OCI-LY3 (cell line): ENCODE measurements at regions not wholly inside any gene's neighbourhood (a gene's known extent, or its start where the extent isn't known, plus 50 kb on each side); places are given as distances from the start of the nearest gene placed in this dataset.

ENCODE experiments used
- H2AFZ ChIP-seq: fragments of 200-600, 300-600 bp; shearing (Covaris generic); 2 replicates; pipeline ENCODE4 v1.6.0; 2014; ENCODE audit warnings: antibody characterized with exemption, low read depth, low read length
- H3K27ac ChIP-seq: fragments of 200-600, 300-600 bp; sonication (generic); 2 replicates; pipeline ENCODE4 v1.5.1; 2014; ENCODE audit warnings: mild to moderate bottlenecking, low read length, moderate library complexity, mixed read lengths
- H3K27me3 ChIP-seq: fragments of 200-600, 300-600 bp; sonication (generic); 2 replicates; pipeline ENCODE4 v1.6.1; 2014; ENCODE audit warnings: low read depth, low read length, mixed read lengths
- H3K36me3 ChIP-seq: fragments of 200-600, 300-600 bp; sonication (generic); replicated peaks from 2 replicates; pipeline ENCODE3; 2014; ENCODE audit warnings: low read depth, low read length, mixed read lengths
- H3K4me1 ChIP-seq: fragments of 300-600, 200-600 bp; sonication (generic); 2 replicates; pipeline ENCODE4 v1.6.1; 2014; ENCODE audit warnings: low read length, mixed read lengths
- H3K4me2 ChIP-seq: fragments of 200-600, 300-600 bp; sonication (generic); 2 replicates; pipeline ENCODE4 v1.6.1; 2014; ENCODE audit warnings: low read length, mixed read lengths
- H3K4me3 ChIP-seq: fragments of 300-600, 200-600 bp; sonication (generic); 2 replicates; pipeline ENCODE4 v1.5.1; 2014; ENCODE audit warnings: antibody characterized with exemption, mild to moderate bottlenecking, low read length, moderate library complexity
- H3K79me2 ChIP-seq: fragments of 300-600, 200-600 bp; shearing (Covaris generic); 2 replicates; pipeline ENCODE4 v1.6.1; 2014; ENCODE audit warnings: mild to moderate bottlenecking, low read length, mixed read lengths
- H3K9ac ChIP-seq: fragments of 300-600, 200-600 bp; shearing (Covaris generic); 2 replicates; pipeline ENCODE4 v1.6.0; 2014; ENCODE audit warnings: mild to moderate bottlenecking, low read length, moderate library complexity
- H3K9me3 ChIP-seq: fragments of 200-600, 300-600 bp; shearing (Covaris generic); 2 replicates; pipeline ENCODE4 v1.6.1; 2014; ENCODE audit warnings: low read length, mixed read lengths; ENCODE audit not compliant: insufficient read depth
- H4K20me1 ChIP-seq: fragments of 200-600, 300-600 bp; sonication (generic); 2 replicates; pipeline ENCODE4 v1.6.1; 2016; ENCODE audit warnings: low read length, mixed read lengths; ENCODE audit not compliant: insufficient read depth
- EZH2phosphoT487 ChIP-seq: fragments of 200-600 bp; shearing (Covaris generic); IDR thresholded peaks from 2 replicates; pipeline ENCODE4 v1.6.1; 2018; ENCODE audit warnings: antibody characterized with exemption, mixed run types, low read depth
- TF ChIP-seq, protein P1 (sequence below): fragments of 200-600, 300-600 bp; sonication (generic); IDR thresholded peaks from 2 replicates; pipeline ENCODE4 v1.5.1; 2014; ENCODE audit warnings: antibody characterized with exemption, low read length, low read depth

DNA sequence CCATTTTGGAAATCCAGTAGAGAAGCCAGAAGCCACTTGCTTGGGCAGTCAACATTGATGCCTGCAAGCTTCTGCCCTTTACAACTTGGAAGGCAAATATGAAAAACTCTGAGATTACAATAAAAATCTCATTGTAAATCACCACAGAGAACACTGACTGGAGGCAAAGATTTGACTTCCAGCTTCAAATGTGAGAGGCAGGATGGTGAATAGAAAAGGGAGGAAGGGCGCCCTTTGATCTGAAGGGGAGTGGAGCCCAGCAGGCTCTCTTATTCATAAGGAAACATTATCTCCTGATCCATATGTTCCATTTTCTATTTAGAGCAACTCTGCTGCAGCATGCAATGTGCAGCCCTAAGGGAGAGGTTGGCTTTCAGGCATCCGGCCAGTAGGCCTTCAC lies 348.3 kb downstream of the AJAP1 start:
- Histone ChIP-seq H3K27ac (no peak overlapping the region), H3K4me1 (no peaks in the 10 kb centered on the region), H3K36me3 (no peaks in the 10 kb centered on the region), H3K27me3 (no peaks in the 10 kb centered on the region), H4K20me1 (no peaks in the 10 kb centered on the region), H3K4me3 (no peak overlapping the region), H3K4me2 (no peak overlapping the region), H3K9ac (no peak overlapping the region), H3K79me2 (no peaks in the 10 kb centered on the region), H2AFZ (no peak overlapping the region), H3K9me3 (no peaks in the 10 kb centered on the region)
- no peak for TF ChIP-seq EZH2phosphoT487
- TF ChIP-seq, protein P1, sequence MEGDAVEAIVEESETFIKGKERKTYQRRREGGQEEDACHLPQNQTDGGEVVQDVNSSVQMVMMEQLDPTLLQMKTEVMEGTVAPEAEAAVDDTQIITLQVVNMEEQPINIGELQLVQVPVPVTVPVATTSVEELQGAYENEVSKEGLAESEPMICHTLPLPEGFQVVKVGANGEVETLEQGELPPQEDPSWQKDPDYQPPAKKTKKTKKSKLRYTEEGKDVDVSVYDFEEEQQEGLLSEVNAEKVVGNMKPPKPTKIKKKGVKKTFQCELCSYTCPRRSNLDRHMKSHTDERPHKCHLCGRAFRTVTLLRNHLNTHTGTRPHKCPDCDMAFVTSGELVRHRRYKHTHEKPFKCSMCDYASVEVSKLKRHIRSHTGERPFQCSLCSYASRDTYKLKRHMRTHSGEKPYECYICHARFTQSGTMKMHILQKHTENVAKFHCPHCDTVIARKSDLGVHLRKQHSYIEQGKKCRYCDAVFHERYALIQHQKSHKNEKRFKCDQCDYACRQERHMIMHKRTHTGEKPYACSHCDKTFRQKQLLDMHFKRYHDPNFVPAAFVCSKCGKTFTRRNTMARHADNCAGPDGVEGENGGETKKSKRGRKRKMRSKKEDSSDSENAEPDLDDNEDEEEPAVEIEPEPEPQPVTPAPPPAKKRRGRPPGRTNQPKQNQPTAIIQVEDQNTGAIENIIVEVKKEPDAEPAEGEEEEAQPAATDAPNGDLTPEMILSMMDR = no peak

DNA sequence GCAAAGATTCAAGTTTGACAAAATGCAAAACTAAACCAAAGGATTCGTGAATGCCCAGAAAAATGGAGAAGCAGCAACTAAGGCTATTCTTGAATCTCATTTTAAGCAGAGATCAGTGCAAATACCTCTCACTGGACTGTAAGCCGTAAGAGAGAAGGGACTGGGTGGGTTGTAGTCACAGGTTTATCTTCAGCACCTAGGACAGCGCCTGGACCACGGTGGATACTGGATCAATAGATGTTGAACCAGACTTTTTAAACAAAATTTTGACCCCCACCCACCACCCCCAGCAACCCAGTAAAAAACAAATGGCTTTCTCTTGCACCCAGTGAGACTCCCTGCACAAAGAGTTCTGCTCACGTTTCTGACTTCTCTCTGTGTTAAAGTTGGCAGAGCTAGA lies 347.1 kb downstream of the AJAP1 start:
- TF ChIP-seq EZH2phosphoT487 = no peak
- TF ChIP-seq, protein P1 = no peak
- no peak overlapping the region for H3K4me3 ChIP-seq
- H4K20me1 ChIP-seq = no peaks in the 10 kb centered on the region
- H3K4me2 ChIP-seq = no peak overlapping the region
- no peak overlapping the region for H3K27ac ChIP-seq
- no peaks in the 10 kb centered on the region for H3K79me2 ChIP-seq
- H3K36me3 ChIP-seq = no peaks in the 10 kb centered on the region
- no peak overlapping the region for H2AFZ ChIP-seq
- H3K4me1 ChIP-seq = no peaks in the 10 kb centered on the region
- H3K9ac ChIP-seq = no peak overlapping the region
- H3K27me3 ChIP-seq = no peaks in the 10 kb centered on the region
- H3K9me3 ChIP-seq = no peaks in the 10 kb centered on the region

DNA sequence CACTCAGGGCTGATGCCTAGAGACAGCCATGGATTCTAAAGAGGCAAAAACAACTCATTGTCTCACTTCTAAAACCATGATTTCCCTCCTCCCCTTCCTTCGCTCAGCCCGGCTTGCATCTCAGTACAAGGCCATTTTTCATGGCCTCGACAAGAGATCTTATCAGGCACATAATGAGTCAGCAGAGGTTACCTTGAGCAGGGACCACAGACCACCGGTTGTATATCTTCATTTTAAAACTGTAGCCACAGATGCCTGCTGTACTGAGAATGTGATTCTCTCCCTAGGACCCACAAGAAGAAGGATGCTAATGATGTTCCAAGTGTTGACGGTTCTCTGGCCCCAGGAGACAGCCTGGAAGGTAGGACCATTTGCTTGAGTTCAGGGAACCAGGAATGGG lies 331.9 kb downstream of the AJAP1 start:
- H3K4me2 ChIP-seq = no peak overlapping the region
- H4K20me1 ChIP-seq = no peaks in the 10 kb centered on the region
- no peaks in the 10 kb centered on the region for H3K79me2 ChIP-seq
- H3K9ac ChIP-seq = no peak overlapping the region
- no peak for TF ChIP-seq EZH2phosphoT487
- TF ChIP-seq, protein P1 = no peak
- H3K4me3 ChIP-seq = no peak overlapping the region
- no peaks in the 10 kb centered on the region for H3K27me3 ChIP-seq
- no peak overlapping the region for H2AFZ ChIP-seq
- no peaks in the 10 kb centered on the region for H3K36me3 ChIP-seq
- no peak overlapping the region for H3K27ac ChIP-seq
- H3K4me1 ChIP-seq = no peaks in the 10 kb centered on the region
- H3K9me3 ChIP-seq = no peaks in the 10 kb centered on the region

DNA sequence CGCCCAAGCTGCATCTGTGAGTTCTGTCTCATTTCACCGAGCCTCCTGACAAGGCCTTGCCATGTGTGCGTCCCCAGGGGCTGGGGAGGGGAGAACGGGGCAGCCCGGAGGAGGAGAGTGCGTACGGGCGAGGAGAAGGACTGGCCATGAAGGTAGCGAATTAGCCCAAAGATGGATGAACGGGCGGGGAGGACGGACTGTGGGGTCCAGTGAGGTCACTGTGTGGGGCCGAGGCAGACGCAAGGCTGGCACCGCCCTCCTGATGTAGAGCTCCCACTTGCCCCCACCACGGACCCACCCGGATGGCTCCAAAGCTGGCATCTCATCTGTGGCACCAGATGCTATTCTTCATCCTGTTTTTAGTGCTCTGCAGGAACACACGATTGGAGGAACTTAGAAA lies 330.4 kb downstream of the AJAP1 start:
- Histone ChIP-seq H3K27ac (no peak overlapping the region), H3K4me3 (no peak overlapping the region), H3K27me3 (no peaks in the 10 kb centered on the region), H3K9me3 (no peaks in the 10 kb centered on the region), H3K4me2 (no peak overlapping the region), H3K9ac (no peak overlapping the region), H4K20me1 (no peaks in the 10 kb centered on the region), H3K36me3 (no peaks in the 10 kb centered on the region), H2AFZ (no peak overlapping the region), H3K4me1 (no peaks in the 10 kb centered on the region), H3K79me2 (no peaks in the 10 kb centered on the region)
- no peak for TF ChIP-seq EZH2phosphoT487
- TF ChIP-seq, protein P1 = no peak
